ENCODE measurements at regions not wholly inside any gene's neighbourhood (a gene's known extent, or its start where the extent isn't known, plus 50 kb on each side); places are given as distances from the start of the nearest gene placed in this dataset.

DNA sequence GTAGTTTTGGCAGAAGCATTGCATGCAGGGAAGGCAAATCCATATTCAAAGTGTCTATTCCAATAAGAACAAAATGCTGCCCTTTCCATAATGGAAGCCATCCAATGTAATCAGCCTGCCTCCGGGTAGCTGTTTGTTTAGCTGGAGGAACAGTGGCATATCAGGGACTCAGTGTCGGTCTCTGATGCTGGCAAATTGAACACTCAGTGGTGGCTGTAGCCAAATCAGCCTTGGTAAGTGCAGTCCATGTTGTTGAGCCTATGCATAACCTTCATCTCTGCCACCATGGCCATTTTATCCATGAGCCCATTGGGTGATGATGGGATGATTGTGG lies 147.8 kb upstream of the MAX start:
- no peak for DNase-seq (ENCODE audit: low spot score)

DNA sequence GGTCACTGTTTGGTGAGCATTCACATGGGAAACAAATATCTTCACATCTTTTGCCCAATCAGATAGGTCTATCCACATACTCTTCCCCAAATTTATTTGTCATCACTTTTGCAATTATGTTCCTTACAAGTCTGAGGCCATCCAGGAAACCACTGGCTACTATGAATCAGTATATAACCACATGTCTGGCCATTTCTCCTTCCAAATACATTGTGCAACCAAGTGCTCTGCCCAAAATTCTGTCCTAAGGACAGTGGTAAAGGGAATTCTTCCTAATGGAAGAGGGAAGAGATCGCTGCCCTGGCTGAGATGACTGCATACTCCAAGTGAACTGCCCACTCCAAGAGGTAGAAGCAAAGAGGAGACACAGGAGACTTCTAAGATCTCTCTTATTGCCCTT lies 148.9 kb upstream of the MAX start:
- no peak for DNase-seq (ENCODE audit: low spot score)

DNA sequence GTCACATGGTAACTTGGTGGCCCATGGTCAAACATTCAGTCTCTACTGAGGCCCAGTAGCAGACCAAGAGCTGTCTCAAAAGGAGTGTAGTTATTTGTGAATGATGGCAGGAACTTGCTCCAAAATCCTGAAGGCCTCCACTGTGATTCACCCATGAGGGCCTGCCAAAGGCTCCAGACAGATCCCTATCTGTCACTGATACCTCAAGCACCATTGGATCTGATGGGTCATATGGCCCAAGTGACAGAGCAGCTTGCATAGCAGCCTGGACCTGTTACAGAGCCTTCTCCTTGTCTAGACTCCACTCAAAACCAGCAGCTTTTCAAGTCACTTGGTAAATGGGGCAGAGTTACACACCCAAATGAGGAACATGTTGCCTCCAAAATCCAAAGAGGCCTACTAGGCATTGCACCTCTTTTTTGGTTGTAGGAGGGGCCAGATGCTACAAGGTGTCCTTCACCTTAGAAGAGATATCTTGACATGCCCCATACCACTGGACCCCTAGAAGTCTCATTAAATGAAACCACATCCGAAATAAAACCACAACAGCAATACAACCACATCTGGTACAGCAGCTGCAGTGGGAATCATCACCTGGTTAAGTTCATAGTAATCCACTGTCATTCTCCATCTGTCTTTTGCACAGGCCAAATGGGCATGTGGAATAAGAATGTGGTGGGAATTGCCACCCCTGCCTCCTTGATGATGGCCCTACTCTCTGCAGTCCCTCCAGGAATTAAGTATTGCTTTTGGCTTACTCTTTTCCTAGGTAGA lies 150.4 kb upstream of the MAX start:
- DNase-seq (ENCODE audit: low spot score): no peak

DNA sequence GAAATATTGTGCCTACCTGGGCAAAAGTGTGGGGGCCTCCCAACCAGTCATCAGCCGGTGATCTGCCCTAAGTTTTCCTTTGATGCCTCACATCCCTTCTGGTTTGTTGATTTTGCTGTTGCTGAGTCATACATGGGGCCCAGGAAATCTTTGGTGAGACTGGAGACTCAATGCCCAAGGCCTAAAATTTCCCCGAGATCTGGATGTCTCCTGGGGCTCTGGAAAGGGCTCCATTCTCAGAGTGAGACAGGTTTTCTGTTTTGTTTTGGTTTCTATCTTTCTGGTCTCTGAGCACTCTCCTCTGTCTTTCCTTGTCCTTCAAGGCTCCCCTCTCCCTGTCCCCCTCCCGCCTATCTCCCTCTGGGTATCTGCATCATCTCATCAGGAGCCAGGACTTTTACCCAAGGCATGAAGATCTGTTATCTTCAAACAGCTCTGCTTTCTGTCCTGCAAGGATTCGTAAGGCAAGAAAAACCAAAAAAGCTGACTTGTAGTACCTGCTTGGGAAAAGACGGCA lies 152.8 kb upstream of the MAX start:
- no peak for DNase-seq (ENCODE audit: low spot score)

DNA sequence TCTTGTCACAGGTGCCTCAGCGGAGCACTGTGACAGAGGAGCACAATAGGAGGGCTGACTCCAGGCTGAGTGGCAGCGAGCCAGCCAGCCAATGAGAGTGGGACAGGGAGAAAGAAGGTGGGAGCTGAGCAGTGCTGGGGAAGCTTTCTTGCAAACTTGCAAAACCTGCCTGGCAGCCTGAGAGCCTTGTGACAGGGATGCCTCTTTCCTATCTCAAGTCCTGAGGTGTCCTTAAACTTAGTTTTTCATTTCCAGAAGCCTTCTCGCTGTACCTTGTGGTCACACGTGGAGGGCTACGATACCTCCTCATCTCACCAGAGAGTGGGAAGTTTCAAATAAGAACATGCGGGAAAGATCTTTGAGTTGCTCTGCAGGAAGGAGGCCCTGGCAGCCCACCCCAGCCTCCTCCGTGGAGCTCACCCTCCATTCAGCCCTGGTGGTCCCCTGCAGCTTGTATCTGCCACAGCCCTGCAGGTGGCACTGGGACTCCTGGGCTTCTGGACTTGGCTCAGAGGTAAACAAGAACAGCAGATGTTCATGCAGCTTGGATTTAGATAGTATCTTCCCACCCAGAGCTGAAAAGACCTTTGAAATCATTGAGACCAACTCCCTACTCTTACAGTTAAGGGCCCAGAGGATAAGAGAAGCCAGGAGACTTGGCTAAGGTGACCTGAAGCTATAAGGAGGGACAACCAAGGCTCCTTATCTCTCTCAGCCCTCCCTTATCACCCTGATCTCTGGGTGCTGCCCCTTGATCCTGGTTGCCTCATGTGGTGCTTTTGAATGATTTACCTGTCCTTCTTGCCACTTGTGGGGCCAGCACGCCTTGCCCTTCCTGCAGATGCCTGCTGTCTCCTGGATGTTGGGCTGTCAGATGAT lies 153.5 kb upstream of the MAX start:
- no peak for DNase-seq (ENCODE audit: low spot score)

DNA sequence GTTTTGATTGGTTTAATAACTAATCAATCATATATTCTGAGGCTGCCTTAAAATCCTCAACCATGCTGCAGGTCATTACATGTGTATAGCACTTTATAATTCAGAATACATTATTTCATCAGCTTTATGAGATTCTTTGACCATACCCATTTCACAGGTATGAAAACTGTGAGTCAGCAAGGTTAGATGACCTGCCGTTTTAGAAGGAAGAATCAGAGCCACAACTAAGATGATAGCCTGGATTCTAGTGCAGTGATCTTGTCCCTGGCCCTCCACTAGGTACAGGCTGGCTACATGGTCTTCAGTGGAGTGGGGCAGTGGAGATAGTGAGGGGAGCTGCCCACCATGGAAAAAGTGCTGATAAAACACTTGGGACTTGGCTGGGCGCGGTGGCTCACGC lies 154.4 kb upstream of the MAX start:
- no peak for DNase-seq (ENCODE audit: low spot score)

DNA sequence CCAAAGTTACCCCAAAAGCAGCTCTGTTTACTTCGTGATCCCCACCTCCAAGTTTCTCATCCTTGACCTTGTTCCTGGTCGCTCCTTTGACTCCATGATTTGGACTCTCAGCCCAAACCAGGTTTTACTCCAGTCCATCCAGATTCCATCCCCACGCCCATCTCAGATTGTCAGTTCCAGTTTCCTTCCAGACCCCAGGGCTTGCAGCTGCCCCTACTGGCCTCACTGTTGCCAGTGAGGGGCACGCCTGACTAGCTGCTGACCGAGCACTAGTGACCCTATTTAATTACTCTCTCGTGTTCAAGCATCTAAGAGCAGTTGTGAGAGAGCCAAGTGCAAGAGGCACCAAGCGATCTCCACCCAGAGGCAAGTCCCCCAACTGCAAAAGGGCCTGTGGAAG lies 155.1 kb upstream of the FUT8 start:
- no peak for DNase-seq (ENCODE audit: low spot score)

DNA sequence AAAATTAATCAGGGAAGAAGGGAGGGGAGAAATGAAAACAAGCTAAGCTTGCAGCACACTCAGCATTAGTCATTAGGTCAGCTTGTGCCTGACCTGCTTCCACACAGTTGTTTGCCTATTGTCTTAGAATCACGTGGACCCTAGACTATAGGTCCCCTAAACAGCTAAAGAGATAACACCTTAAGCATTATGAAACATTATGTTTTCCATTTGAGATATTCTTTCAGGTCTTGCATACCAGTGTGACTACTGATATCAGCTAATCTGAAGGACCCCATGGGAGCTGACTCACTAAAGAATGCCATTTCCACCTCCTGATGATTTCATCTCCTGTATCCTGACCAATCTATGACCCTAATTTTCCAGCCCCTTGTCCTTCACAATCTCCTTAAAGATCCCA lies 154.1 kb upstream of the FUT8 start:
- no peak for DNase-seq (ENCODE audit: low spot score)

DNA sequence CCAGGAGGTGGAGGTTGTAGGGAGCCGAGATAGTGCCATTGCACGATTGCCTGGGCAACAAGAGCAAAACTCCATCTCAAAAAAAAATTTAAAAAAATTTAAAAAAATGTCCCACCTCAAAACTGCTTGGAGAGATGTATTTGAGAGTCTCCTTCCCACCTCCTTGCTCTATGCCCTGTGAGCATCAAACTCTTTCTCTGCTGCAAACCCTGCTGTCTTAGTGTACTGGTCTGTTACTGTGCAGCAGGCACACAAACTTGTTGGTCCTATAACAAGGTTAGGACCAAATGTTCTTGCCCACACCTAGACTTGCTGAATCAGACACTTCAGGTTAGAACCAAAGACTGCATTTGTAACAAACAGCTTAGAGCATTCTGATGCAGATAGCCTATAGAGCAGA lies 153.5 kb upstream of the FUT8 start:
- no peak for DNase-seq (ENCODE audit: low spot score)

DNA sequence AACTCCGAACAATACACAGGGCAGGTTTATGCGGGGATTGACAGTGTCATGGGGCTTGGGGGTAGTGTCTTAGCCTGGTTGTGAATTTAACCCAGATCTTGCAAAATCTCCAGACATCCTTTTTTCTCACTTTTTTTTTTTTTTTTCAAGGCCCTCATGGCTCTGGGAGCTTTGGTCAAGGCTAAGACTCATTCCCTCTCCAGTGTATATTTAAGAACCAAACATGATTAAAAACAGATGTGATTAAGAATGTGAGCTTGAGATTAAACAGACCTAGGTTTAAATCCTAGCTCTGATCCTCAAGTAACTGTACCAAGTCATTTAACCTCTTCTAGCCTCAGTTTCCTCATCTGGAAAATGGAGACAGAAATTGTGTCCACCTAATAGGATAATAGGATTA lies 151.7 kb upstream of the FUT8 start:
- no peak for DNase-seq (ENCODE audit: low spot score)

DNA sequence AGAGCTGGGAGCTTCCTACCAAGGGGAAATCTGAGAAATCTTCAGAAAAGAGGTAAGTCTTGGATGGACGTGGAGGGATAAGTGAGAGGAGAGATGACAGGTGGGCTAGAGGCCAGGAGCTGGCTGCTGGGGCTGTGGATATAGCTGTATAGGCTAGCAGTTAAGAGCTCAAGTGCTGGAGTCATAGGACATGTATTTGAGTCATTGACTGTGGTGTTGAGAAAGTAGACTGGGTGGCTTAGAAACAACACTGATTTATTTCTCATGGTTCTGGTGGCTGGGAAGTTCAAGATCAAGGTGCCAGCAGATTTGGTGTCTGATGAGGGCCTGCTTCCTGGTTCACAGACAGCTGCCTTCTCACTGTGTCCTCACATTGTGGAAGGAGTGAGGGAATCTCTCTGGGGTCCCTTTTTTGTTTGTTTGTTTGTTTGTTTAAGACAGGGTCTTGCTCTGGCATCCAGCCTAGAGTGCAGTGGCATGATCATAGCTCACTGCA lies 151.1 kb upstream of the FUT8 start:
- DNase-seq (ENCODE audit: low spot score): no peak

DNA sequence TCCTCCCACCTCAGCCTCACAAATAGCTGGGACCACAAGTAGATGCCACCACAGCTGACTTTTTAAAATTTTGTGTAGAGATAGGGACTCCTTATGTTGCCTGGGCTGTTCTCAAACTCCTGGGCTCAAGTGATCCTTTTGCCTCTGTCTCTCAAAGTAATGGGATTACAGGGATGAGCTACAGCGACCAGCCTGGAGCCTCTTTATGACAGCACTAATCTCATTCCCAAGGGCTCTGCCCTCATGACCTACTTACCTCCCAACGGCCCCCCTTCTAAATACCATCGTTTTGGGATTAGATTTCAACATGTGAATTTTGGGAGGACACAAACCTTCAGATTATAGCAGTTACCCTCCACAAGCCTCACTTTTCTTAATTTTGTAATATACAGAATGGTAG lies 150.6 kb upstream of the FUT8 start:
- DNase-seq (ENCODE audit: low spot score): no peak

DNA sequence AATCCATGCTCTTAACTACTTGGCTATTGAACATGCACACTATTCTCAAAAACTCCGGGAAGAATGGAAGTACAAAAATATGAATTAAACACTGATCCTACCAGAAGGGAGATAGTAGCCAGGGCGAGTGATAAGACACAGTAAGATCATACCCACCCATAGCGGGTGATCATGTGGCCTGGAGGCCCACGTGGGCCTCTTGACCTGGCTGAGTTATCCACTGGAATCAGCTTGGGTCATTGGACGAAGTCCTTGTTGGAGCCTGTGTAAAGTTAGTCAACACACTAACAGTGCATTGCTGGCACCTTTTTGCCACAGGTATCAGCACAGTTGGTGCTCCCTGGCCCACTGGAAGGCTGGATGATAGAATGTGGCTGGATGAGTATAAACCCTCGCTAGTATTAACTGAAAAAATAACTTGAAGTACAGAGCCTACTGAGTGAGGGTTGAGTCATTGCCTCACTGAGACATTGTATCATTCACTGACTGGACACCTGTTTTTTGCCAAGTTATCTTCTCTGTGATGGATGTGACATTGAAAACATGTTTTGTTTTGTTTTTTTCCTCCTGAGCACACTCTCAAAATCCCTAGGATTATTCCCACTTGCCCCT lies 149.2 kb upstream of the FUT8 start:
- DNase-seq (ENCODE audit: low spot score): no peak

DNA sequence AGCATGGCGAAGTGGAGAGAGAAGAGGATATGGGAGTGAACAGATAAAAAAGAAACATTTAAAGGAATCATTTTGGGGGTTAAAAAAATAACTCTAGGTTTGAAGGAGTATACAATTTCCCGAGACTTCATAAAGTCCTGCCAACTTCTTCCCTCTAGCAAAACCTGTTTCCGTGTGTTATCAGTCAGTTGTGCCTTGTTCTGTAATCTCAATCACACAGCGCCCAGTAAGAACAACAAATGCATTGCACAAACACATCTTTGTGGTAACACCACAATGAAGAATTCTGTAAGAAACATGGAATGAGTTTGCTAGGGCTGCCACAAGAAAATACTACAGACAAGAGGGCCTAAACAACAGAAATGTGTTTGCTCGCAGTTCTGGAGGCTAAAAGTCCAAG lies 144.7 kb upstream of the FUT8 start:
- DNase-seq (ENCODE audit: low spot score): no peak

DNA sequence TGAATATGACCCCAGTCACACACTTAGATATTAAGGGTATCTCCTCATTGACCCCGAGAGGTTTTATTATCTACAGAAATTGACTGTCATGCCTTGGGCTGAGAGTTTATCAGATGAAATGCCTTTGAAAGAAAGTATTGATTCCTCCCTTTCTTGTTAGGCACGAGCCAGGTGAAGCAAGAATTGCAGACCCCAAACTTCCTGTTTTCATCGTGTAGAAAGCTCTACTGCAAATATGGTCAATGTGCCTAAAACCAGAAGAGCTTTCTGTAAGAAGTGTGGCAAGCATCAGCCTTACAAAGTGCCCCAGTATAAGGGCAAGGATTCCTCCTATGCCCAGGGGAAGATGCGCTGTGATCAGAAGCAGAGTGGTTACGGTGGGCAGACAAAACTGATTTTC lies 143.9 kb upstream of the FUT8 start:
- no peak for DNase-seq (ENCODE audit: low spot score)

DNA sequence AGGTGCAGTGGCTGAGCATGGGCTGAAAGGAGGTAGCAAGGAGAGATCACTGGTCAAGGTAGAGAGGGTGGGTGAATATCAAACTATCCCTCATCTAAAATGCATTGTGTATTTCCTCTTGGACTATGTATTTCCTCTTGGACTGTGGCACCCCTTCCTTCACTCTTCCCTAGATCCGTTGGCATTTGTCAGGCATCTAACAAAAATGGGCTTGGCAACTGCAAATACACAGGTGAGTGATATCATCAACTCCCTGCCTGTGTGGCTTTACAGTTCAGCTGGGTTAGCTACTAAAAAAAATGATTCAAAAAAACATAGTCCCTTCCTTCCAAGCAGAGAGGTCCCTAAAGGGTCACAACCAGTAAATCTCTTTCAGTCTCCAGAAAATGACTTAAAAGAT lies 142.8 kb upstream of the FUT8 start:
- no peak for DNase-seq (ENCODE audit: low spot score)

DNA sequence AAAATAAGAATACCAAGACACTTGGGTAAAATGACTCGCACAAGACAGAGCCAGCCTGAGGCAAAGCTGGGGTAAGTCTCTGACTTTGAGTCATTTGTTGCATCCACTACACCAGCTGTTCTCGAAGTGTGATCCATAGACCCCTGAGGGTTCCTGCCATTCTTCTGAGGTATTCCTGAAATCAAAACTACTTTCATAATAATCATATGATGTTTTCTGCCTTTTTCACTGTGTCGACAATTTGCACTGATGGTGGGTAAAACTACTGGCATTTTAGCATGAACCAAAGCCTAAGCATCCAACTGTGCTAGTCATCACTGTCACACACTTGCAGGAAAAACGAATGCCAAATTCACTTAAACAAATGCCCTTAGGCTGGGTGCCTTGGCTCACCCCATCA lies 135.5 kb upstream of the FUT8 start:
- DNase-seq (ENCODE audit: low spot score): no peak

DNA sequence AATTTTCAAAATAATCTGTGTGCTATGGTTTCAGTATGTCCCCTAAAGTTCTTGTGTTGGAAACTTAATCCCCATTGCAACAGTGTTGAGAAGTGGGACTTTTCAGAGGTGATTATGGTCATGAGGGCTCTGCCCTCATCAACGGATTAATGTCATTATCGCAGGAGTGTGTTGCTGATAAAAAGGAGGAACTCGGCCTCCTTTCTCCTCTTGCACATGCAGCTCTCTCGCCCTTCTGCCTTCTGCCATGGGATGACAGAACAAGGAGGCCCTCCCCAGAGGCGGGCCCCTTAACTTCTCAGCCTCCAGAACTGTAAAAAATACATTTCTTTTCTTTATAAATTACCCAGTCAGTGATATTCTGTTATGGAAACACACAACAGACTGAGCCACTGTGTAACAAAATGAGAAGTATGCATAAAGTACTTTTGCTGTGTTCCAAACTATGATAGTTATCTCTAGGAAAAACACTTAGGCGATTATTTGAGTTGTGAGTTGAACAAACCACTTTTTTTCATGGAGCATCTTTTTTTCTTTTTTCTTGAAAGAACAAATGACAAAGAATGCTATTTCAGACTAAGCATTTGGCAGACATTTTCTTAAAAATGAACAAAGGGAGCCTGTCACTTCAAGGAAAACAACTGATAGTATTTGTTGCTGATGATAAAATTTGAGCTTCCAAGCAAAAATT lies 134.8 kb upstream of the FUT8 start:
- no peak for DNase-seq (ENCODE audit: low spot score)

DNA sequence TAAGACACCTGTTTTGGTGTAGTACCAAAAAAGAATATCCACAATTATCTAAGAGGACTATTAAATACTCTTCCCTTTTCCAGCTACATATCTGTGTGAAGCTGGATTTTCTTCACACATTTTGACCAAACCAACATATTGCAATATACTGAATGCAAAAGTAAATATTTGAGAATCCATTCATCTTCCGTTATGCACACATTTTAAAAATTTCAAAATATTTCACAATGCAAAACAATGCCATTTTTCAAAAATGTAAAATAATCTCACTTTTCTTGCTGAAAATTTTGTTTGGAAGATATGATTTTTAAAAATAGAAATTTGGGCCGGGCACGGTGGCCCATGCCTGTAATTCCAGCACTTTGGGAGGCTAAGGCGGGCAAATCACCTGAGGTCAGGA lies 133.9 kb upstream of the FUT8 start:
- no peak for DNase-seq (ENCODE audit: low spot score)

DNA sequence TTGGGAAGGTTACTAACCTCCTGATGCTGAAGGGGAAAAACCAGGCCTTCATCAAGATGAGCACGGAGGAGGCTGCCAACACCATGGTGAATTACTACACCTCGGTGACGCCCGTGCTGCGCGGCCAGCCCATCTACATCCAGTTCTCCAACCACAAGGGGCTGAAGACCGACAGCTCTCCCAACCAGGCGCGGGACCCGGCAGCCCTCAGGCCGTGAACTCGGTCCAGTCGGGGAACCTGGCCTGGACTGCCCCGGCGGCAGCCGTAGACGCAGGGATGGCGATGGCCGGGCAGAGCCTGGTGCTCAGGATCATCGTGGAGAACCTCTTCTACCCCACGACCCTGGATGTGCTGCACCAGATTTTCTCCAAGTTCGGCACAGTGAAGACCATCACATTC lies 133.0 kb upstream of the FUT8 start:
- DNase-seq (ENCODE audit: low spot score): no peak

DNA sequence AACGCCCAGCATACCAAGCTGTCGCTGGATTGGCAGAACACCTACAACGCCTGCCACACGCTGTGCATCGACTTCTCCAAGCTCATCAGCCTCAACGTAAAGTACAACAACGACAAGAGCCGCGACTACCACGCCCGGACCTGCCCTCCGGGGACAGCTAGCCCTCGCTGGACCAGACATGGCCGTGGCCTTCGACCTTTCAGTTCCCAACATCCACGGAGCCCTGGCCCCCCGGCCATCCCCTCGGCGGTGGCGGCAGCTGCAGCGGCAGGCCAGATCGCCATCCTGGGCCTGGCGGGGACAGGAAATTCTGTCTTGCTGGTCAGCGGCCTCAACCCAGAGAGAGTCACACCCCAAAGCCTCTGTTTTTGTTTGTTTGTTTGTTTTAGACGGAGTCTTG lies 132.6 kb upstream of the FUT8 start:
- no peak for DNase-seq (ENCODE audit: low spot score)

DNA sequence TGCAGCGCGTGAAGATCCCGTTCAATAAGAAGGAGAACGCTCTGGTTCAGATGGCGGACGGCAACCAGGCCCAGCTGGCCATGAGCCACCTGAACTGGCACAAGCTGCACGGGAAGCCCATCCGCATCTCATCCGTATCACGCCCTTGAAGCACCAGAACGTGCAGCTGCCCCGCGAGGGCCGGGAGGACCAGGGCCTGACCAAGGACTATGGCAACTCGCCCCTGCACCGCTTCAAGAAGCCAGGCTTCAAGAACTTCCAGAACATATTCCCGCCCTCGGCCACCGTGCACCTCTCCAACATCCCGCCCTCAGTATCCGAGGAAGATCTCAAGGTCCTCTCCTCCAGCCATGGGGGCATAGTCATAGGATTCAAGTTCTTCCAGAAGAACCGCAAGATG lies 131.9 kb upstream of the FUT8 start:
- no peak for DNase-seq (ENCODE audit: low spot score)

All from Ammon's horn (tissue), 1 donor.